HAP-1 (cell line): ENCODE measurements at regions not wholly inside any gene's neighbourhood (a gene's known extent, or its start where the extent isn't known, plus 50 kb on each side); places are given as distances from the start of the nearest gene placed in this dataset.

ENCODE experiments used
- DNase-seq, 2 experiments: peaks; one replicate each; pipeline ENCODE4 v3.0.0-alpha.2; 2016 to 2020; ENCODE audit warnings: low spot score in 2 of 2
- H3K27me3 ChIP-seq: fragments of 250-450 bp; sonication (Bioruptor Pico); 2 replicates; pipeline ENCODE4 v1.5.1; 2020; ENCODE audit warnings: low read depth, mild to moderate bottlenecking, moderate library complexity
- H3K36me3 ChIP-seq: fragments of 250-450 bp; sonication (Bioruptor Pico); replicated peaks from 2 replicates; pipeline ENCODE4 v1.5.1; 2020; ENCODE audit warnings: mild to moderate bottlenecking
- H3K4me1 ChIP-seq: fragments of 250-450 bp; sonication (Bioruptor Pico); 2 replicates; pipeline ENCODE4 v1.5.1; 2020; ENCODE audit warnings: mild to moderate bottlenecking
- H3K4me3 ChIP-seq: fragments of 250-450 bp; sonication (Bioruptor Pico); 2 replicates; pipeline ENCODE4 v1.5.1; 2020; ENCODE audit warnings: mild to moderate bottlenecking, moderate library complexity
- H3K9me3 ChIP-seq: fragments of 250-450 bp; sonication (Bioruptor Pico); 2 replicates; pipeline ENCODE4 v1.5.1; 2020; ENCODE audit warnings: mild to moderate bottlenecking, moderate library complexity
- in situ Hi-C: fragments of 300-500 bp; cut with MboI; formaldehyde crosslinking; loops from 3 replicates; pipeline ENCODE4 v1.14.3; 2020; ENCODE audit warnings: low sequenced_read_pairs, inconsistent platforms, mixed read lengths

DNA sequence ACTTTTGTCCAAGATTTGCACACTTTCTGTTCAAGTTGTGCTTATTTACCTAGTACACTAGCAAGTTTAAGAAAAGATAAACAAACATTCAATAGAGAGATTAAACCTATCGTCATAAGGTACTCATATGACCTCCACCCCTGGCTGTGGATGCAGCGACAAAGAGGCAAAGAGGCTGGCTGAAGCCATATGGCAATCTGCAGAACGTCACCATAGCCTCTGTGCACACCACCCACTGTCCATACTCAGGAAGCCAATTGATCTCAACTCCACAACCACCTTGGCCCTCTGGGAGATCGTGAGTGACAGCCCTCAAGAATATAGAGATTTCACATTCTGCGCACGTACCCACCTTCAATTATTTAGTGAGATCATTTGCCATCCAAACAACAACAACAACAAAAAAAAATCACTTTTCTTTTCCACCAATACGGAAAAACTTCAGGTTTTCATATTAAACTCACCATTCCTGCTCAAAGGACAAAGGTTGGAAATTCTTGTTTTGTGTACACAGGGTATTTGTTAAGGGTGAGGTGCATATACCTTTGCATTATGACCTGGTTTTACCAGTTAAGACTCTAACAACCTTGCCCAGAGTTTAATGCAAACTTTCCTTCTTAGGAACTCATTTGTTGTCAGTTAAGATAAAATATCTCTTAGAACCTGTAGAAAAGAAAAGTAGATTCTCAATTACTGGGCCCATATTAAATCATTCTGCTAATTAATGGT lies 243.0 kb upstream of the FSTL5 start:
- in situ Hi-C loops, result no loop called here
- H3K27me3 ChIP-seq, result no peaks in the 10 kb centered on the region
- no peak for DNase-seq

DNA sequence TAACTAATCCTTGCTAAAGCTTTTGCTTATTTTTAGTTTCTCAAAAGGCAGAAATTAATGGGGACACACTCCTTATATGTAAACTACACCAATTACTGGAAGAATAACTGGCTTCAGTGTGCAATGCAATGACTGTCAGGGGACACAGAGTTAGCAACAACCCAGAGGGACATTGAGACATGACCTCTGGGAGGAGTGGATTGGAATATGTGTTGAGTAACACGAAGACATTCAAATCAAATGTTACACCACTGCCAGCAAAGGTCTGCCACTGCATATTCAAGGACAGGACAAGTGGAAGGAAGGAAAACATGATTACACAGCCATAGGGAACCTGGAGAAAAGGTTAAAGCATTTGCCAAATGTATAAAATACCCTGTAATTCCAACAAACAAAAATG lies 240.1 kb upstream of the FSTL5 start:
- in situ Hi-C loops, result no loop called here

More for the DNA sequence above, 243.0 kb upstream of the FSTL5 start:
- Histone ChIP-seq H3K9me3 (no peaks in the 10 kb centered on the region), H3K4me3 (no peak overlapping the region), H3K36me3 (no peaks in the 10 kb centered on the region), H3K4me1 (no peaks in the 10 kb centered on the region)

DNA sequence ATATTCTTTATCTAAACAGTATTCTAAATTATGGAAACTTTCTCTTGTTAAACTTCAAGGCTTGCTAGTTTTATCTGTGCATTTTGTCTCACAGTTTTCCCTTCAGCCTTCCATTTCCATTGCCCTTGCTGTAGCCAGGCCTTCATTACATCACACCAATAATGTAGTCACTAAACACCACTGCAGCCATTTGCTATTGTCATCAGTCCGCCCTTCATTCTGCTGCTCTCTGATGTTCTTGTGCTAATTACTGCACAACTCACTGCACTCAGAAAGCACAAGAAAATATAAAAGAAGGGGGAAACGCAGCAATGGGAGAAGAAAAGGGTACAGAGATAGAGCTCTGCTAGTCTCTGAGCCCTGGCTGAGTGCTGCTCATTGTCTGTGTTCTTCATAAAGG lies 239.6 kb upstream of the FSTL5 start:
- Histone ChIP-seq H3K4me1 (no peaks in the 10 kb centered on the region), H3K4me3 (no peak overlapping the region), H3K36me3 (no peaks in the 10 kb centered on the region), H3K27me3 (no peaks in the 10 kb centered on the region), H3K9me3 (no peaks in the 10 kb centered on the region)
- no peak for DNase-seq
- in situ Hi-C loops, result no loop called here

More for the DNA sequence above, 240.1 kb upstream of the FSTL5 start:
- Histone ChIP-seq H3K4me3 (no peak overlapping the region), H3K4me1 (no peaks in the 10 kb centered on the region), H3K9me3 (no peaks in the 10 kb centered on the region), H3K36me3 (no peaks in the 10 kb centered on the region), H3K27me3 (no peaks in the 10 kb centered on the region)
- DNase-seq, result no peak

DNA sequence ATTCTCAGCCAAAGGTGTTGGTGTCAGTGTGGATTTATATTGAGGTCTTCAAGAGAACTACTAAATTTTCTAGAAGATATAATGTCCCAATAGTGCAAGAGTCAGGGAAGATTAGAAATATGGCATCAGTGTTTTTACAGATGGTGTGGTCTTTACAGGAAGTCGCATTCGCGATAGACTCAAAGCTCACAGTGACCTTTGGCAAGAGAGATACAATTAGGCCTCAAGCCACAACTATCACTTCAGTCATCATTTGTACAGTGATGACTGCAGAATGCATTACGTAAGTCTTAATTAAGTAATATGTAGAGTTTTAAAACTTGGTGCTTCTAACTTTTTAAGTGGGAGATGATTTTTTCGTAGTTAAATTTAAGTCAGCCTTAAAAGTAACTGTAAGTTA lies 237.2 kb upstream of the FSTL5 start:
- DNase-seq, result no peak
- Histone ChIP-seq H3K4me3 (no peak overlapping the region), H3K36me3 (no peaks in the 10 kb centered on the region), H3K9me3 (no peaks in the 10 kb centered on the region), H3K4me1 (no peaks in the 10 kb centered on the region), H3K27me3 (no peaks in the 10 kb centered on the region)
- in situ Hi-C loops, result no loop called here

DNA sequence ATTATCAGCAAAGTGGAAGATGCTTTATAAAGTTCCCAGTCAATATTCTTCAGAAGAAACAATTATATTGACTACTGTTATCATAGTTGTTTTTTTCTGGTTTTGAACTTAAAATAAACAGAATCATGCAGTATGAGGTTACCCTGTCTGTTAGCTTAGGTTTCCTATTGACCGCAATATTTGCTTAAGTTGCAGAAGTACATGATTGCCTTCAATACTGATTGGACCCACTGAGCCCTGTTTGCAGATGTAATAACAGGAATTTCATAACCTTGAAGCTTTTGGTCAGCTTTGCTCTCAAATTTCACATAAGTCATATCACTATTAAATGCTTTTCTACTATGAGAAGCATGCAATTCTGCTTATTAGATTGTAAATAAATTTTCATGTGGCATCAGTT lies 229.1 kb upstream of the FSTL5 start:
- no peaks in the 10 kb centered on the region for H3K27me3 ChIP-seq
- no peaks in the 10 kb centered on the region for H3K9me3 ChIP-seq
- no peak overlapping the region for H3K4me3 ChIP-seq
- H3K36me3 ChIP-seq, result no peaks in the 10 kb centered on the region
- in situ Hi-C loops, result no loop called here
- no peaks in the 10 kb centered on the region for H3K4me1 ChIP-seq
- no peak for DNase-seq

DNA sequence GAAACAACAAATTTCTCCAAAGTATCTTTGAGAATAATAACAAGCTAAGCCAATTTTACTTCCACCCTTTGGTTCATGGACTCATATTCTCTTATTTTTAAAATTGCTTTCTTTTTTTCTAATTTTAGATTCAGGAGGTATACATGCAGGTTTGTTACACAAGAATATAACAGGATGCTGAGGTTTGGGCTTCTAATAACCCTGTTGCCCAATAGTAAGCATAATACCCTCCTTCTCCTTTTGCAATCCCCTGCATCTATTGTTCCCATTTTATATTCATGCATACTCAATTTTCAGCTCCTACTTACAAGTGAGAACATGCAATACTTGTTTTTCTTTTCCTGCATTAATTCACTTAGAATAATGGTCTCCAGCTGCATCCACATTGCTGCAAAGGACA lies 202.3 kb upstream of the FSTL5 start:
- no peaks in the 10 kb centered on the region for H3K27me3 ChIP-seq

DNA sequence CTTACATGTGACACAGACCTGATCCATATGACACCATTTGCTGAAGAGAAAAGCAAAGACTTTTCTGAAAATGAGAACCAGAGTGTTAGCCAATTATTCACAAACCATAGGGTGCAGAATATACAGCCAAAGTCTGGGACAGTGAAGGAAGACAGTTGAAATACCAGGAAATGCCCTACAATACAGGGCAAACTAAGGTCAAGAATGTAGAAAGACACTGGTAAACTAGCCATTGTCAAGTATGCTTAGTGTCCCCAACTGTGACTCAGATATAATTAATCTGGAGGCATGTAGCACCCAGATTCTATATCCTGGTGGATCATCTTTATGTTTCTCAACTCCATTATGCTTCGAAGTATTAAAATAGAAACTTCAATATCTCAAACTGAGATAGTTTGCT lies 200.9 kb upstream of the FSTL5 start:
- H3K9me3 ChIP-seq, result no peaks in the 10 kb centered on the region
- no peaks in the 10 kb centered on the region for H3K4me1 ChIP-seq
- no peaks in the 10 kb centered on the region for H3K36me3 ChIP-seq
- no peak for DNase-seq
- H3K27me3 ChIP-seq, result no peaks in the 10 kb centered on the region
- in situ Hi-C loops, result no loop called here
- no peak overlapping the region for H3K4me3 ChIP-seq

More for the DNA sequence above, 202.3 kb upstream of the FSTL5 start:
- H3K4me1 ChIP-seq, result no peaks in the 10 kb centered on the region
- in situ Hi-C loops, result no loop called here
- DNase-seq, result no peak
- no peaks in the 10 kb centered on the region for H3K36me3 ChIP-seq
- H3K4me3 ChIP-seq, result no peak overlapping the region
- H3K9me3 ChIP-seq, result no peaks in the 10 kb centered on the region

DNA sequence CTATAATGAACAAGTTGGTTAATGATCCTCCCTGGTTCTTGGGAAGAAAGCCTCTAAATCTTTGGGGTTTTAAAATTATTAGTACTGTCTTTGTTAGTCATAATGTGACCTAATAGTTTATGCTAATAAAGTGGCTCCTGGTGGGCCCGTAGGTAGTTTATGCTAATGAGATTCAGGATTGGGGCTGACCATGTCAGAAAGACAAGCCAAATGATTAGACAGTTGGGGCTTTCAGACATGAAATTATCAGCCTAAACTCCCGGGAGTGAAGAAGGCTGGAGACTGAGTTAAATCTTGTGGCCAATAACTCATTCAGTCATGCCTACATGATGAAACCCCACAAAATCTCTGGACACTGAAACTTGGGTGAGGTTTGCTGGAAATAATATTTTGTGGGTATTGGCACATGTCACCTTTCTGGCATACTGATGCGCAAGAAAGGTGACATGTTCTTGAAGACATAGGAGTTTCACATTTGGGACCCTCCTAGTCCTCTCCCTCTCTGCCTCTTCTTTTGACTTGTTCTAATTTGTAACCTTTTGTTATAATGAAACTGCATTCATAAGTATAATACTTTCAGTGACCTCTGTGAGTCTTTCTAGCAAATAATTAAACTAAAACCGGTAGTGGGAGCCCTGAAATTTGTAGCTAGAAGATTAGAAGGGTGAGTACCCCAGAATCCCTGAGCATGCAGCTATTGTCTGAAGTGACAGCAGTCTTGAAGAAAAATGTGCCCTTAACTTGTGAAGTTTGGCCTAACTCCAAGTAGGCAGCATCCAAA lies 196.8 kb upstream of the FSTL5 start:
- DNase-seq, result no peak
- no peaks in the 10 kb centered on the region for H3K27me3 ChIP-seq
- no peaks in the 10 kb centered on the region for H3K9me3 ChIP-seq
- H3K4me3 ChIP-seq, result no peak overlapping the region
- no peaks in the 10 kb centered on the region for H3K4me1 ChIP-seq
- H3K36me3 ChIP-seq, result no peaks in the 10 kb centered on the region
- in situ Hi-C loops, result no loop called here

DNA sequence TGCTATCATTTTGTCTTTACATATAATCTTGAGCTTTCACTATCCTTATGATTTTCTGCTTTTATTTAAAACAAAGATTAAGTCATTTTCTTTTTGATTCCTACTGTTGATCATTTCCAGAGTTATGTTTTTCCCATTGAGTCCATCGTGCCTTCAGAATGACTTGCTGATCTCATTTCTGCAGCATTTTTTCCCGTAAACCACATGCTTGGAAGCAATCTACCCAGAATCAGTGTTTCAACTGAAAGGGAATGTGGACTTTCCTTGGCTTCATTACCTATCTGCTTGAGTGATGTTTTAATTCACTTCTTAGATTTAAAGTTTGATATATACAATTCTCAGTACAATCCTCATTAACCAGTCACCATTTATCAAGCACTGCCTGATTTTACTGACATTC lies 192.4 kb upstream of the FSTL5 start:
- H3K36me3 ChIP-seq, result no peaks in the 10 kb centered on the region
- no peaks in the 10 kb centered on the region for H3K4me1 ChIP-seq
- DNase-seq, result no peak
- no peaks in the 10 kb centered on the region for H3K9me3 ChIP-seq
- no peaks in the 10 kb centered on the region for H3K27me3 ChIP-seq
- in situ Hi-C loops, result no loop called here
- H3K4me3 ChIP-seq, result no peak overlapping the region

DNA sequence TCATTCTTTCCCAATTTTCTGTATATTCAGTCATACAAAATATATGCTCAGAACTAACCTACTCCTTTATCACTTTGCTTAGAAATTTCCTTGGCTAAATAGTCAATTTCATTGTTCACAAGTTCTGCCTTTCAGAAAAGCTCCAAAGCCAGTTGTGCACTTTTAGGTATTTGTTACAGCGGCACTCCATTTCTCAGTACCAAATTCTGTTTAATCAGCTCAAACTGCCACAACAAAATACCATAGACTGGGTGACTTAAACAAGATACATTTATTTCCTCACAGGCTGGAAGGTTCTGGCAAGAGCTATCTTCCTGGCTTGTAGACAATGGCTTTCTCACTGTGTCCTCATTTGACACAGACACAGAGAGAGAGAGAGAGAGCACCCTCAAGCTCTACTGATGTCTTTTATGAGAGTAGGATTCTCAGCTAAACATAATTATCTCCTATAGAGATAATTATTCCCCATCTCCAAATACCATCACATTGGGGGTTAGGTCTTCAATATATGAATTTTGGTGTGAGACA lies 188.8 kb upstream of the FSTL5 start:
- no peaks in the 10 kb centered on the region for H3K9me3 ChIP-seq
- in situ Hi-C loops, result no loop called here
- H3K27me3 ChIP-seq, result no peaks in the 10 kb centered on the region
- H3K4me3 ChIP-seq, result no peak overlapping the region
- DNase-seq, result no peak
- H3K36me3 ChIP-seq, result no peaks in the 10 kb centered on the region
- no peaks in the 10 kb centered on the region for H3K4me1 ChIP-seq

DNA sequence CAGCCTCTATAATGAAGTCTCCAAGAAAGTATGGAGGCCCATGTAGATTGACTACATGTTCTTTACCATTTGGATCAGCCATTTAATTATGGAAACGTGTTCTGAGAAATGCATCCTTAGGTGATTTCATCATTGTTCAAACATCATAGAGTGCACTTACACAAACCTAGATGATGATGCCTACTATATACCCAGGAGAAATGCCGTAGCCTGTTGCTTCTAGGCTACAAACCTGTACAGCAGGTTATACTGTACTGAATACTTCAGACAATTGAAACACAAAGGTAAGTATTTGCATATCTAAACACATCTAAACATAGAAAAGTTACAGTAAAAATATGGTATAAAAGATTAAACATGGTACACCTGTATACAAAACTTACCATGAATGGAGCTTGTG lies 186.5 kb upstream of the FSTL5 start:
- Histone ChIP-seq H3K27me3 (no peaks in the 10 kb centered on the region), H3K9me3 (no peaks in the 10 kb centered on the region), H3K4me3 (no peak overlapping the region), H3K36me3 (no peaks in the 10 kb centered on the region), H3K4me1 (no peaks in the 10 kb centered on the region)
- in situ Hi-C loops, result no loop called here
- no peak for DNase-seq

DNA sequence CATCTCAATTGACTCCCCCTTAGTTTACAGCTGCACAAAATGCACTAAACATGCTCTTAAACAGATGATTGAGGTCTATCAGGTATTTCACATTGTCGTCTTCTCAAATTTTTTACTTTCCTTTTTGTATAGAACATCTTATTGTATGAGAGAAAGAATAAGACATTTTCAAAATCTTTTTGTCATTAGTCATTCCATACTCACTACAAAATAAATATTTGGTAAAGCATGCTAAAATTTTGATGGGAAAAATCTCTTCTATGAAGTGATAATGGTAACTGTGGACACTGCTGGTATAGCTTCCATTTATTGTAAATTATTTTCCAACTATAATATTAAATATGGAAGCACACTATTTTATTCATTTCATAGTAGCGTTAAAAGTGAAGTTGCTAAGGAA lies 185.6 kb upstream of the FSTL5 start:
- H3K27me3 ChIP-seq, result no peaks in the 10 kb centered on the region
- no peaks in the 10 kb centered on the region for H3K36me3 ChIP-seq
- H3K4me1 ChIP-seq, result no peaks in the 10 kb centered on the region
- in situ Hi-C loops, result no loop called here
- DNase-seq, result no peak
- H3K4me3 ChIP-seq, result no peak overlapping the region
- H3K9me3 ChIP-seq, result no peaks in the 10 kb centered on the region

DNA sequence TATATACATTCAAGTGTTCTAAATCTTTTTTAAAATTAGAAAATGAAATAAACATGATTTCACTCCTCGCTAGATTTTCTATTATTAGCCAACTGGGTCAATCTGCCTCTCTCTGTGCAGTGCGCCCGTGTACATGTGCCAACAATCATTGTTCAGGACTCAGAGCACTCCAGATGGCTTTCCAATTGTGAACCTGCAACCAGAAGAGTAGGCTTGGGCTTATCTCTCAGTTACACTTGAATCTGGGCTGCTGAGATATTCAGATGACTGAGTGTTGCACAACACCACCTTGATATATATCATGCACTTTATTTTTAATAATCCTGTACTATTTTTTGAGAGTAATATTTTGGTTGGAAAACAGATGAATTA lies 184.0 kb upstream of the FSTL5 start:
- Histone ChIP-seq H3K27me3 (no peaks in the 10 kb centered on the region), H3K36me3 (no peaks in the 10 kb centered on the region), H3K9me3 (no peaks in the 10 kb centered on the region), H3K4me3 (no peak overlapping the region), H3K4me1 (no peaks in the 10 kb centered on the region)
- no peak for DNase-seq
- in situ Hi-C loops, result no loop called here

DNA sequence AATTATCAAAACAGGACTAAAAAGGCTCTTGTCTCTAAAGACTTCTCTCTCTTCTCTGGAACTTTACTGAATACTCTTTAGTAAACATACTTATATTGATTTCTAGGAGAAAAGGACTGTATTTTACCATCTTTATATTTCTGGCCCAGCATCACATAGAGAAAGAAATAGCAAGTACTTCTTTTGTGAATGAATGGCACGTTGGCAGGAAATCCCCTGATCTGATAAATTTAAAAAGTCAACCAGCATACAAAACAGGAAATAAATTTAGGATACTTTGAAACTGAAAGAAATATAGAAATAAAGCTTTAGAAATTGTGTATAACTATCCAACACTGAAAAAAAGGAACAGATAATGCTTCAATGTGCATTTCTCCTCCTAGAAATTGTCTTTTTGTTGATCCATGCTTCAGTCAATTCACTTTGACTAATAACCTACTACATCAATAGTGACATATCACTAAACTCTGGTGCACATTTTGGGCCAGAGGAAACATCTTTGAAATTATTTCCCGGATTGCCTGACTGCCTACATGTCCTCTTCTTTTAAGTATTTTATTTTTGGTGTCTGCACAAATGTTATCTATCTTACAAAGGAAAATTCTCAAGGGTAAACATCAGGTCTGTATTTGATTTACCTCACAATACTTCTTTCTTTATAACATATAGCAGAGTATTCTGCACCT lies 183.5 kb upstream of the FSTL5 start:
- Histone ChIP-seq H3K27me3 (no peaks in the 10 kb centered on the region), H3K9me3 (no peaks in the 10 kb centered on the region), H3K4me1 (no peaks in the 10 kb centered on the region), H3K4me3 (no peak overlapping the region), H3K36me3 (no peaks in the 10 kb centered on the region)
- no peak for DNase-seq
- in situ Hi-C loops, result no loop called here
